ENCODE measurements at regions not wholly inside any gene's neighbourhood (a gene's known extent, or its start where the extent isn't known, plus 50 kb on each side); places are given as distances from the start of the nearest gene placed in this dataset.
"Not testable (repeated sequence)": the region's sequence is repeated elsewhere in the genome, so short reads cannot be mapped to it uniquely, and the experiment has no call there.

- DNase-seq (ENCODE audit: low spot score) = no peak
- no peak for TF ChIP-seq CTCF (IDR thresholded peaks at IDR 0.05; ENCODE audit: extremely low read depth, missing control alignments)
Measured at GRCh38 chr16:72637306-72637705, 410.6 kb downstream of the ZFHX3 start.

GRCh38 chr16:72635694-72636093 is 412.2 kb downstream of the ZFHX3 start:
- DNase-seq (ENCODE audit: low spot score) = no peak
- TF ChIP-seq CTCF (IDR thresholded peaks at IDR 0.05; ENCODE audit: extremely low read depth, missing control alignments) = no peak

GRCh38 chr16:72635104-72635503 is 412.8 kb downstream of the ZFHX3 start:
- DNase-seq (ENCODE audit: low spot score) = no peak
- no peak for TF ChIP-seq CTCF (IDR thresholded peaks at IDR 0.05; ENCODE audit: extremely low read depth, missing control alignments)

- DNase-seq (ENCODE audit: low spot score) = not testable (repeated sequence)
Measured at GRCh38 chr16:72627182-72627896, 420.6 kb downstream of the ZFHX3 start.

- no peak for DNase-seq (ENCODE audit: low spot score)
- no peak for TF ChIP-seq CTCF (IDR thresholded peaks at IDR 0.05; ENCODE audit: extremely low read depth, missing control alignments)
Measured at GRCh38 chr16:72626623-72627022, 421.3 kb downstream of the ZFHX3 start.

- TF ChIP-seq CTCF (IDR thresholded peaks at IDR 0.05; ENCODE audit: extremely low read depth, missing control alignments) = no peak
- DNase-seq (ENCODE audit: low spot score) = no peak
Measured at GRCh38 chr16:72621651-72622050, 426.3 kb downstream of the ZFHX3 start.

- no peak for TF ChIP-seq CTCF (IDR thresholded peaks at IDR 0.05; ENCODE audit: extremely low read depth, missing control alignments)
- DNase-seq (ENCODE audit: low spot score) = no peak
Measured at GRCh38 chr16:72620853-72621252, 427.1 kb downstream of the ZFHX3 start.

GRCh38 chr16:72620348-72620747 is 427.6 kb downstream of the ZFHX3 start:
- TF ChIP-seq CTCF (IDR thresholded peaks at IDR 0.05; ENCODE audit: extremely low read depth, missing control alignments) = no peak
- DNase-seq (ENCODE audit: low spot score) = no peak

Data from GM20000 (cell line).